ENCODE measurements at regions not wholly inside any gene's neighbourhood (a gene's known extent, or its start where the extent isn't known, plus 50 kb on each side); places are given as distances from the start of the nearest gene placed in this dataset.

DNA sequence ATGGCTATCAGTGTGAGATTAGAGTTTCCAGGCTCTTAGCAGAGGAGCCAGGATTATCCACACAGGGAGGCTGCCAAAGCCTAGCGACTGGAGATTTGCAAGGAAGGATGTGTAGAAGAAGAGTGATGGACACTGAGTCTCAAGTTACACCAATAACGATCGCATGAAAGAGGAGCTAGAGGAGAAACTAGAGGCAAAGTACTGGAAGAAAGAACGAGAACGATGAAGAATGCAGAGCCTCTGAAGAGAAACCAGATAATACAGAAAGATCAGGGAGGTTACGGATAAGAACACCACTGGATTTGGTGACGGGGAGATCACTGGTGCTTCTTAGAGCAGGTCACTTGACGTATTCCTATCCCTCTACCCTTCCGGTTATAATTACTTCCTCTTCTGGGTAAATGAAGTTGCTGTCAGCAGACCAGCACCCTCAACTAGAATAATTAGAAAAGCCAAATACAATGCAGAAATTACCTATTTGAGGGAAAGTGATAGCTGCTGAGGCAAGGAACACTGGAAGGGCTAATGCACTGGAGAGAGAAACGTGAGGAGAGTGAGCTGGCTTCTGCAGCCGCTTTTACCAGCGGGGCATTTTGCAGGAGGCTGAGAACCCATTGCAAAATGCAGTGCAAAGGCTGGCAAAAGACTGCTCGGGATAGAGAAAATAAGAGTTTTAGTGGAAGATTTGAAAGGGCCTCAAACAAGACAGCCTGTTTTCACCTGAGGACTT lies 93.1 kb upstream of the HIF1A start:
- Mint-ChIP-seq H3K9me3 (no peaks in the 10 kb centered on the region), H3K4me3 (peak overlapping the region; percentile 64), H3K27me3 (ENCODE audit: low read depth, poor library complexity) (no peaks in the 10 kb centered on the region), H3K27ac (peak overlapping the region; percentile 37), H3K4me1 (peaks cover 57% of the 10 kb centered on the region), H3K36me3 (ENCODE audit: low read depth) (no peaks in the 10 kb centered on the region)
- DNase-seq = peak; percentile 15
- TF ChIP-seq, protein P1, sequence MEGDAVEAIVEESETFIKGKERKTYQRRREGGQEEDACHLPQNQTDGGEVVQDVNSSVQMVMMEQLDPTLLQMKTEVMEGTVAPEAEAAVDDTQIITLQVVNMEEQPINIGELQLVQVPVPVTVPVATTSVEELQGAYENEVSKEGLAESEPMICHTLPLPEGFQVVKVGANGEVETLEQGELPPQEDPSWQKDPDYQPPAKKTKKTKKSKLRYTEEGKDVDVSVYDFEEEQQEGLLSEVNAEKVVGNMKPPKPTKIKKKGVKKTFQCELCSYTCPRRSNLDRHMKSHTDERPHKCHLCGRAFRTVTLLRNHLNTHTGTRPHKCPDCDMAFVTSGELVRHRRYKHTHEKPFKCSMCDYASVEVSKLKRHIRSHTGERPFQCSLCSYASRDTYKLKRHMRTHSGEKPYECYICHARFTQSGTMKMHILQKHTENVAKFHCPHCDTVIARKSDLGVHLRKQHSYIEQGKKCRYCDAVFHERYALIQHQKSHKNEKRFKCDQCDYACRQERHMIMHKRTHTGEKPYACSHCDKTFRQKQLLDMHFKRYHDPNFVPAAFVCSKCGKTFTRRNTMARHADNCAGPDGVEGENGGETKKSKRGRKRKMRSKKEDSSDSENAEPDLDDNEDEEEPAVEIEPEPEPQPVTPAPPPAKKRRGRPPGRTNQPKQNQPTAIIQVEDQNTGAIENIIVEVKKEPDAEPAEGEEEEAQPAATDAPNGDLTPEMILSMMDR (IDR thresholded peaks at IDR 0.05) = no peak

DNA sequence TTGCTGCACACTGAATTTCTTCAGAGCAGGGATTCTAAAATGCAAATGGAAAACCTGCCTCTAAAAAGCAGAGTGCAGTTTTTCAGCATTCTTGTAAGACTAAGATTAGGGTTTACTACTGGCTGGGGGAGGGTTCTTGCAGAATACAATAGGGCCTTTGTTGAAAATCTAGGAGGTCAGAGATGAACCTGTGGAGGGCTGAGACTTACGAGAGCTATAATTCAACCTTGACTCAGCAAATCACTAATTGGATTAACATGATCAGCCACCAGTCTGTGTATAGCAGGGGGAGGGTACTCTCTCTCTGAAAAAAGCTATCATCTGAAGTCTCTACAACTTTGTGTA lies 92.6 kb upstream of the HIF1A start:
- no peaks in the 10 kb centered on the region for H3K36me3 Mint-ChIP-seq (ENCODE audit: low read depth)
- peaks cover 62% of the 10 kb centered on the region for H3K4me1 Mint-ChIP-seq
- H3K4me3 Mint-ChIP-seq = peak overlapping the region; percentile 33
- H3K9me3 Mint-ChIP-seq = no peaks in the 10 kb centered on the region
- peaks cover under 1% of the 10 kb centered on the region for H3K27me3 Mint-ChIP-seq (ENCODE audit: low read depth, poor library complexity)
- no peak for DNase-seq
- H3K27ac Mint-ChIP-seq = peak overlapping the region; percentile 59
- TF ChIP-seq, protein P1 (IDR thresholded peaks at IDR 0.05) = no peak

DNA sequence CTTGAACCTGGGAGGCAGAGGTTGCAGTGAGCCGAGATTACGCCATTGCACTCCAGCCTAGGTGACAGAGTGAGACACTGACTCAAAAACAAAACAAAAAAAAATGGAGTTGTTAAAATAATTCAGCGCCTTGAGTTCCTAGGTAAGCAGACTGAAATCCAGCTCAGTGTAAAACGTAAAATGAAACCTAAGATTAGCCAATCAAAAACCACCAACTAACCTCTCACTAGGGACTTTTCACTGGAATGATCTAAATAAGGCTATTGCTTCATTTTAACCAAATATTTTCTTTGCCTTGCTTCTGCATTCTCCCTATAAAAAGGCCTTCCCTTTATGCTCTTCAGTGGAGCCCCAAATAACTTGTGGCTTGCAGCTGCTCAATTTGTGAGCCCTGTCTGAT lies 91.6 kb upstream of the HIF1A start:
- no peak for DNase-seq
- peaks cover 8% of the 10 kb centered on the region for H3K27me3 Mint-ChIP-seq (ENCODE audit: low read depth, poor library complexity)
- TF ChIP-seq, protein P1 (IDR thresholded peaks at IDR 0.05) = no peak
- no peak overlapping the region for H3K27ac Mint-ChIP-seq
- peaks cover 63% of the 10 kb centered on the region for H3K4me1 Mint-ChIP-seq
- no peaks in the 10 kb centered on the region for H3K9me3 Mint-ChIP-seq
- no peaks in the 10 kb centered on the region for H3K36me3 Mint-ChIP-seq (ENCODE audit: low read depth)
- H3K4me3 Mint-ChIP-seq = no peak overlapping the region

DNA sequence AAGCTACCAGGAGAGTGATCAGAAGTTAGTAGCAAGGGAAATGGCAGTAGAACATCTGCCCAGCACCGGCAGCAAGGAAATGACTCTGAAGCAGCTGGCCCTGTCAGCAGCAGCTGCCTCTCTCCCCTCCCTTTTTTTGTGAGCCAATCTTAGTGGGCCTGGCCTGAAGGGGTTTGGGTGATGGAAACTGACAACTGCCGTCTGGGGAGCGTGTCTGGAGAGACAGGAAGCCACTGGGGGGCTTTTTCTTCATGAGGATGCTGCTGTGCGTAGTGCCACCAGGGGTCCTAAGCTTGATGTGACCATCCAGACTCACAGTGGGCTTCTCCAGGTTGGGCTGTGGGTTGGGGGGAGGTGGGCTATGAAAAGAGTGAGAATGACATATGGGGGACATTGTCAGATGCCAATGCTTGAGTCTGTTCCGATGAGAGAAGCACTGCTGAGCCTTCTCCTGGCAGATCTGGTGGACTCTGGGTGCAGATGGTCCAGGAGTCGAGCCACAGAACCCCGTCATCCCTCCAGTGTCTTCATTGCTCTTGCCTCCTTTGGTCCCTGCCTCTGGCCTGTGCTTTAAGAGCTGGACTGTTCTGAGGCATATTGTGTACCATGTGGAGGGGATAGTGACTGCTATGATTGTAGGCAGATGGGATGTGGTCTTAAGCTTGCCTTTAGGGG lies 87.6 kb upstream of the HIF1A start:
- peaks cover 52% of the 10 kb centered on the region for H3K4me1 Mint-ChIP-seq
- DNase-seq = no peak
- no peak overlapping the region for H3K4me3 Mint-ChIP-seq
- TF ChIP-seq, protein P1 (IDR thresholded peaks at IDR 0.05) = peak; percentile 9
- H3K9me3 Mint-ChIP-seq = no peaks in the 10 kb centered on the region
- no peak overlapping the region for H3K27ac Mint-ChIP-seq
- peaks cover 13% of the 10 kb centered on the region for H3K27me3 Mint-ChIP-seq (ENCODE audit: low read depth, poor library complexity)
- H3K36me3 Mint-ChIP-seq (ENCODE audit: low read depth) = no peaks in the 10 kb centered on the region

DNA sequence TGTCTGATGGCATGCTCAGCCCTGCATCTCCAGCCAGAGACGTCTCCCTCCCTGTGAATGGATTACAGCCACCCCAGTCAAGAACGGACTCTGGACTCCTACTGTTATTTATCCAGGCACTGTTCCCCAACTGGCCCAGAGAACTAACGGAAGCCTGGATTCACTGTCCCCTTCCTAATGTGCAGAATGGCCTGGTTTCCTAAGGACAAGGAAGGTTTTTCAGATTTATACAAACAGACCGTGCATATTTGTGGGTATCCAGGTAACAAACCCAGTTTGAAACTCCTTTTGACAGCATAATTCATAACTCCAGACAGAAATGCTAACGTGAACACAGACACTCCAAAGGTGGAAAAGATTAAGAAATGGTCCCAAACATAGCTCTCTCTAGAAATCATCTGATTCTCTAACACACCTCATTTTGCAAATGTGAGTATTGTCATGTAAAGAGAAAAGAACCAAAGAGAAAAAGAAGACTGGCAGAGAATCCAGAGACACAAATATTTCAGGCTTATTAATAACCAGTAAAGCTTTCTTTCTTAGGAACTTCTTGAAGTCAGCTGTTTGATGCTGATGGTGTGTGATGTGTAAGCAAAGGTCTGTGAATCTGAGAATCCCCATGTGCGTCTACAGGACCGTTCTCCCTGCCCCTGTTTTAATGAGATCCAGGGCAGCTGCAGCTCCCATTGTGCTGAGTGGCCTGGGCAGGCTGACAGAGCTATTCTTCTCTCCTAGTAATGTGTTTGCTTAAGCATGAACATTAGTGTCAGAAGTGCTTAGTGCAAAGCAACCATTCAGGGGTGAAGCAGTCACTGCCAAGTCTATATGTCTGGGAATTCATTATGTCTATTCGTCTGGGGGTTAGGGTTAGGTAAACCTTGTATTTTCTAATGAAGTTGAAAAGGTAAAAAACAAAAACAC lies 86.8 kb upstream of the HIF1A start:
- no peaks in the 10 kb centered on the region for H3K36me3 Mint-ChIP-seq (ENCODE audit: low read depth)
- H3K4me1 Mint-ChIP-seq = peaks cover 47% of the 10 kb centered on the region
- H3K9me3 Mint-ChIP-seq = no peaks in the 10 kb centered on the region
- no peak overlapping the region for H3K27ac Mint-ChIP-seq
- TF ChIP-seq, protein P1 (IDR thresholded peaks at IDR 0.05) = no peak
- no peak for DNase-seq
- peaks cover 13% of the 10 kb centered on the region for H3K27me3 Mint-ChIP-seq (ENCODE audit: low read depth, poor library complexity)
- no peak overlapping the region for H3K4me3 Mint-ChIP-seq

Data from nephron progenitor cell (in vitro differentiated cells).